ENCODE measurements at regions not wholly inside any gene's neighbourhood (a gene's known extent, or its start where the extent isn't known, plus 50 kb on each side); places are given as distances from the start of the nearest gene placed in this dataset.

- Histone ChIP-seq H3K36me3 (ENCODE audit: insufficient read depth, low read length) (no peaks in the 10 kb centered on the region), H3K4me2 (ENCODE audit: insufficient read depth, low read length) (peak overlapping the region; percentile 15), H2AFZ (ENCODE audit: low read length) (peak overlapping the region; percentile 43), H3K4me3 (ENCODE audit: insufficient read depth, low read length) (no peak overlapping the region), H3K27ac (ENCODE audit: low read depth, low read length) (no peak overlapping the region), H3K4me1 (ENCODE audit: insufficient read depth, low read length) (peaks cover 11% of the 10 kb centered on the region), H3K79me2 (ENCODE audit: insufficient read depth, low read length) (no peaks in the 10 kb centered on the region), H3K9me3 (ENCODE audit: low read depth, low read length) (no peaks in the 10 kb centered on the region), H4K20me1 (ENCODE audit: insufficient read depth, low read length) (no peaks in the 10 kb centered on the region), H3K27me3 (ENCODE audit: insufficient read depth, low read length) (no peaks in the 10 kb centered on the region)
- TF ChIP-seq CTCF (IDR thresholded peaks at IDR 0.05; ENCODE audit: extremely low read depth, low read depth, low read length) = no peak
- DNase-seq (ENCODE audit: insufficient read length, low spot score, missing footprints) = peak; percentile 84
Measured at GRCh38 chr1:24236789-24237371, 49.8 kb upstream of the IFNLR1 start.

Measured in osteoblast (primary cell).